ENCODE measurements at regions not wholly inside any gene's neighbourhood (a gene's known extent, or its start where the extent isn't known, plus 50 kb on each side); places are given as distances from the start of the nearest gene placed in this dataset.

DNA sequence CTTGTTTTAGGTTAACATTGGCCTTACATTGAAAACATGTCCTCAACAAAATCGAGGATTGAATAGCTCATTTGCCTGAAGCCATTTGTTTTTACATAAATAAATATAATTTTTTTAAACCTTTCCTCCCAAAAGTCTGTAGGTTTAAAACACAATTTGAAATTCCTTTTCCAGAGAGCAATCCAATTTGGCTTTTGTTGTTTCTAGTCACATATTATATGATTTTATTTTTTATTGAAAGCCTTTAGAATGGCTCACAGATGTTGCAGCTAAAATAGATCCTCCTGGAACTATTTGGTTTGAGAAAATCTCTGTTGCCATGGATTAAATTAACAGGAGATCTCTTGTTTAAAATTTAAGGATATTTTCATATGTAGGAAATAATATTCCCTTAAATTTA lies 512.6 kb downstream of the KLF5 start:
- ATAC-seq = no peak
- intact Hi-C loops (cut with micrococcal nuclease) = no loop called here
- BruUV-seq (replicated peaks) = no TSS peak
- CTCF ChIA-PET = no interaction called here
- H3K4me1 ChIP-seq (ENCODE audit: insufficient read depth, low read length) = no peaks in the 10 kb centered on the region
- H3K9me3 ChIP-seq (ENCODE audit: low read length) = no peaks in the 10 kb centered on the region
- no peaks in the 10 kb centered on the region for H3F3A ChIP-seq (ENCODE audit: low read length, unreplicated experiment)
- POLR2A ChIA-PET (ENCODE audit: unreplicated experiment) = no interaction called here
- H3K27ac ChIP-seq (ENCODE audit: low read length) = no peak overlapping the region
- H3K4me2 ChIP-seq (ENCODE audit: low read length) = no peak overlapping the region
- H3K9me2 ChIP-seq (replicated peaks; ENCODE audit: low read length) = no peaks in the 10 kb centered on the region
- no peak for TF ChIP-seq EZH2 (IDR thresholded peaks at IDR 0.05; ENCODE audit: low read length, unreplicated experiment)
- TF ChIP-seq, protein P1, sequence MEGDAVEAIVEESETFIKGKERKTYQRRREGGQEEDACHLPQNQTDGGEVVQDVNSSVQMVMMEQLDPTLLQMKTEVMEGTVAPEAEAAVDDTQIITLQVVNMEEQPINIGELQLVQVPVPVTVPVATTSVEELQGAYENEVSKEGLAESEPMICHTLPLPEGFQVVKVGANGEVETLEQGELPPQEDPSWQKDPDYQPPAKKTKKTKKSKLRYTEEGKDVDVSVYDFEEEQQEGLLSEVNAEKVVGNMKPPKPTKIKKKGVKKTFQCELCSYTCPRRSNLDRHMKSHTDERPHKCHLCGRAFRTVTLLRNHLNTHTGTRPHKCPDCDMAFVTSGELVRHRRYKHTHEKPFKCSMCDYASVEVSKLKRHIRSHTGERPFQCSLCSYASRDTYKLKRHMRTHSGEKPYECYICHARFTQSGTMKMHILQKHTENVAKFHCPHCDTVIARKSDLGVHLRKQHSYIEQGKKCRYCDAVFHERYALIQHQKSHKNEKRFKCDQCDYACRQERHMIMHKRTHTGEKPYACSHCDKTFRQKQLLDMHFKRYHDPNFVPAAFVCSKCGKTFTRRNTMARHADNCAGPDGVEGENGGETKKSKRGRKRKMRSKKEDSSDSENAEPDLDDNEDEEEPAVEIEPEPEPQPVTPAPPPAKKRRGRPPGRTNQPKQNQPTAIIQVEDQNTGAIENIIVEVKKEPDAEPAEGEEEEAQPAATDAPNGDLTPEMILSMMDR (conservative IDR thresholded peaks at IDR 0.05; ENCODE audit: low read depth, low read length) = no peak
- TF ChIP-seq EZH2phosphoT487 (IDR thresholded peaks at IDR 0.05; ENCODE audit: borderline replicate concordance, low read length) = no peak
- no peaks in the 10 kb centered on the region for H3K27me3 ChIP-seq (ENCODE audit: low read length)
- H4K20me1 ChIP-seq (ENCODE audit: low read length) = no peaks in the 10 kb centered on the region
- no peak overlapping the region for H3K9ac ChIP-seq (ENCODE audit: low read length)
- no peak overlapping the region for H2AFZ ChIP-seq (ENCODE audit: low read length)
- no peaks in the 10 kb centered on the region for H3K79me2 ChIP-seq (ENCODE audit: low read length)
- no peak overlapping the region for H3K4me3 ChIP-seq (ENCODE audit: low read length)
- no peak for DNase-seq
- H3K36me3 ChIP-seq (ENCODE audit: low read depth, low read length) = no peaks in the 10 kb centered on the region

DNA sequence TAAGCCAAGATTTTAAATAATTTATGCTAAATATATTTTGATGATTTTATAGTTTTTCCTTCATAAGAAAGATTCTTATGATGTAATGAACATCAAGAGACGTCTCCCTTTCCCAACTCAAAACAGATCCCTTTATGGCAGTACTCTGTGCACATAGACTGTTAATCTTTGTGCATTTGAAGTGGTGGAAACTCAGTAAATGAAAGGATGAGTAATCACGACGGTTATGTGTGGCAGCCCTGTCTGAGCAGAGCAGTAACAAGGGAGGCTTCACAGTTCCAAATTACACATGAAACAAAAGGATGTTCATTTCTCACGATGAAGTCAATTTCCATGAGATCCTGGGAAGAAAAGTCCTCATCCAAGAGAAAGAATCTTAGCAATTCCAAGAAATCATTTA lies 498.1 kb downstream of the KLF5 start:
- intact Hi-C loops (cut with micrococcal nuclease) = no loop called here
- H2AFZ ChIP-seq (ENCODE audit: low read length) = no peak overlapping the region
- ATAC-seq = peak; percentile 70
- no peaks in the 10 kb centered on the region for H3K79me2 ChIP-seq (ENCODE audit: low read length)
- no TSS peak for BruUV-seq (replicated peaks)
- POLR2A ChIA-PET (ENCODE audit: unreplicated experiment) = no interaction called here
- no peak overlapping the region for H3K4me2 ChIP-seq (ENCODE audit: low read length)
- TF ChIP-seq EZH2 (IDR thresholded peaks at IDR 0.05; ENCODE audit: low read length, unreplicated experiment) (no peak), EZH2phosphoT487 (IDR thresholded peaks at IDR 0.05; ENCODE audit: borderline replicate concordance, low read length) (no peak)
- TF ChIP-seq, protein P1 (conservative IDR thresholded peaks at IDR 0.05; ENCODE audit: low read depth, low read length) = no peak
- no peaks in the 10 kb centered on the region for H3K9me3 ChIP-seq (ENCODE audit: low read length)
- H3F3A ChIP-seq (ENCODE audit: low read length, unreplicated experiment) = no peaks in the 10 kb centered on the region
- peak; percentile 17 for DNase-seq
- CTCF ChIA-PET = no interaction called here
- H4K20me1 ChIP-seq (ENCODE audit: low read length) = no peaks in the 10 kb centered on the region
- no peaks in the 10 kb centered on the region for H3K4me1 ChIP-seq (ENCODE audit: insufficient read depth, low read length)
- no peak overlapping the region for H3K4me3 ChIP-seq (ENCODE audit: low read length)
- no peaks in the 10 kb centered on the region for H3K36me3 ChIP-seq (ENCODE audit: low read depth, low read length)
- no peak overlapping the region for H3K27ac ChIP-seq (ENCODE audit: low read length)
- H3K9ac ChIP-seq (ENCODE audit: low read length) = no peak overlapping the region
- no peaks in the 10 kb centered on the region for H3K27me3 ChIP-seq (ENCODE audit: low read length)
- no peaks in the 10 kb centered on the region for H3K9me2 ChIP-seq (replicated peaks; ENCODE audit: low read length)

DNA sequence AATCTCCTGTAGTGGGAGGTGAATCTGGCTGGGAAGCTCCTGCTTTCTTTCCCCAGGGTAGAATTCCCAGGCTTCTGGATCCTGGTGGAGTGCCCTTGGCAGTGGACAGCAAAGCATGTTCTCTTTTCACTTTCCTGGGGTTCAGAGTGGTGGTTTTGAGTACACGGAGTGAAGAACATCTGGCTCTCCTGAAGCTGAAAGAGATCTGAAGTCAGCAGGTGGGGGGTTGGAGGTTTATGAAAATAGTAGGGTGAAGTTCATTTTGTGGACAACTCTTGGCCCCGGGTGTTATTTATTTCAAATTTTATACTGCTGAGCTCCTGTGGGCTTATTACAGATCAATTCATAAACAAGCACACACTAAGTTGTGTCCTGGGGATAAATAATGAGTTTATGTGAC lies 497.3 kb downstream of the KLF5 start:
- Histone ChIP-seq H4K20me1 (ENCODE audit: low read length) (no peaks in the 10 kb centered on the region), H2AFZ (ENCODE audit: low read length) (no peak overlapping the region), H3K27me3 (ENCODE audit: low read length) (no peaks in the 10 kb centered on the region), H3K4me3 (ENCODE audit: low read length) (no peak overlapping the region), H3K9me2 (replicated peaks; ENCODE audit: low read length) (no peaks in the 10 kb centered on the region), H3F3A (ENCODE audit: low read length, unreplicated experiment) (no peaks in the 10 kb centered on the region), H3K79me2 (ENCODE audit: low read length) (no peaks in the 10 kb centered on the region), H3K36me3 (ENCODE audit: low read depth, low read length) (no peaks in the 10 kb centered on the region), H3K27ac (ENCODE audit: low read length) (no peak overlapping the region), H3K4me2 (ENCODE audit: low read length) (no peak overlapping the region), H3K4me1 (ENCODE audit: insufficient read depth, low read length) (no peaks in the 10 kb centered on the region), H3K9me3 (ENCODE audit: low read length) (no peaks in the 10 kb centered on the region), H3K9ac (ENCODE audit: low read length) (no peak overlapping the region)
- POLR2A ChIA-PET (ENCODE audit: unreplicated experiment) = no interaction called here
- ATAC-seq = no peak
- CTCF ChIA-PET = no interaction called here
- no TSS peak for BruUV-seq (replicated peaks)
- intact Hi-C loops (cut with micrococcal nuclease) = no loop called here
- TF ChIP-seq, protein P1 (conservative IDR thresholded peaks at IDR 0.05; ENCODE audit: low read depth, low read length) = no peak
- no peak for TF ChIP-seq EZH2phosphoT487 (IDR thresholded peaks at IDR 0.05; ENCODE audit: borderline replicate concordance, low read length)
- TF ChIP-seq EZH2 (IDR thresholded peaks at IDR 0.05; ENCODE audit: low read length, unreplicated experiment) = no peak
- DNase-seq = no peak

All from PC-3 (cell line).